Upper lobe of left lung (tissue), 6 donors: ENCODE measurements at regions not wholly inside any gene's neighbourhood (a gene's known extent, or its start where the extent isn't known, plus 50 kb on each side); places are given as distances from the start of the nearest gene placed in this dataset.
"Not testable (repeated sequence)": the region's sequence is repeated elsewhere in the genome, so short reads cannot be mapped to it uniquely, and the experiment has no call there.

Experiments
- ATAC-seq, 2 donors: fragments of 200-7000 bp; cut with Tn5 transposase; one replicate each; pipeline ENCODE4 v1.9.1; 2022; ENCODE audit warnings: mild to moderate bottlenecking in 2 of 2, moderate library complexity in 2 of 2; ENCODE audit not compliant: low FRiP score in 2 of 2
- DNase-seq, 2 donors: peaks; one replicate each; pipeline ENCODE4 v3.0.0-alpha.2; 2019 to 2020
- H3K27ac ChIP-seq, 4 donors: fragments of 200-600 bp; sonication (generic); one replicate each; pipeline ENCODE4 v1.5.1; 2016 to 2019
- H3K27me3 ChIP-seq, 4 donors: fragments of 200-600 bp; sonication (generic); one replicate each; pipeline ENCODE4 v1.5.1; 2017 to 2019
- H3K36me3 ChIP-seq, 4 donors: fragments of 200-600 bp; sonication (generic); one replicate each; pipeline ENCODE4 v1.5.1; 2016 to 2019
- H3K4me1 ChIP-seq, 4 donors: fragments of 200-600 bp; sonication (generic); one replicate each; pipeline ENCODE4 v1.5.1; 2018 to 2019
- H3K4me3 ChIP-seq, 4 donors: fragments of 200-600 bp; sonication (generic); one replicate each; pipeline ENCODE4 v1.5.1; 2017 to 2019; ENCODE audit warnings: mild to moderate bottlenecking in 2 of 4, moderate library complexity in 1 of 4
- H3K9me3 ChIP-seq, 4 donors: fragments of 200-600 bp; sonication (generic); one replicate each; pipeline ENCODE4 v1.5.1; 2018 to 2019
- CTCF ChIP-seq, 6 experiments: fragments of 450-650 bp in 4 of 6; fragments of 200-600 bp in 2 of 6; sonication (generic) in 2 of 6; IDR thresholded peaks; one replicate each; pipeline ENCODE4 v1.5.1; 2016 to 2019; ENCODE audit warnings: antibody characterized with exemption in 6 of 6
- EP300 ChIP-seq, 4 donors: sonication (generic); formaldehyde crosslinking; IDR thresholded peaks; one replicate each; pipeline ENCODE4 v1.5.1; 2017; ENCODE audit warnings: antibody characterized with exemption in 4 of 4, control low read depth in 2 of 4
- POLR2A ChIP-seq, 4 donors: fragments of 450-650 bp; IDR thresholded peaks; one replicate each; pipeline ENCODE4 v1.5.1; 2016 to 2017; ENCODE audit warnings: antibody characterized with exemption in 4 of 4, mild to moderate bottlenecking in 2 of 4
- POLR2AphosphoS5 ChIP-seq, 2 donors: sonication (generic); formaldehyde crosslinking; IDR thresholded peaks; one replicate each; pipeline ENCODE4 v1.5.1; 2017; ENCODE audit warnings: antibody characterized with exemption in 2 of 2
- WGBS, 2 donors: methylation state at CpG; one replicate each; pipeline ENCODE4 v1.1.5; 2017 to 2018; 5-methylcytosine and 5-hydroxymethylcytosine counted together
- donor health status: DM: no; HTN: no; CAD: no; lungs with moderate emphysema.
- donor health status: DM: no; HTN: yes; CAD: no; lungs with severe emphysema.

GRCh38 chr3:30320392-30320791, 286.0 kb upstream of the TGFBR2 start:
- DNase-seq (no peak), ATAC-seq (no peak)
- no peak for TF ChIP-seq EP300 (IDR thresholded peaks at IDR 0.05)
- TF ChIP-seq CTCF (IDR thresholded peaks at IDR 0.05): no peak
- TF ChIP-seq POLR2A (IDR thresholded peaks at IDR 0.05): no peak
- TF ChIP-seq POLR2AphosphoS5 (IDR thresholded peaks at IDR 0.05): no peak
- Histone ChIP-seq H3K4me1 (peaks cover 0 to 7% (median 0%) of the 10 kb centered on the region in 4 donors), H3K27me3 (no peaks in the 10 kb centered on the region), H3K4me3 (no peak overlapping the region), H3K27ac (no peak overlapping the region), H3K9me3 (no peaks in the 10 kb centered on the region), H3K36me3 (no peaks in the 10 kb centered on the region)
- 68 to 77% methylated on average over 1 of the region's 1 CpG for WGBS, 2 donors

- no peak for ATAC-seq
- H3K9me3 ChIP-seq: no peaks in the 10 kb centered on the region
- no peak overlapping the region for H3K27ac ChIP-seq
- H3K36me3 ChIP-seq: no peaks in the 10 kb centered on the region
- peaks cover 0 to 7% (median 0%) of the 10 kb centered on the region in 4 donors for H3K4me1 ChIP-seq
- no peak overlapping the region for H3K4me3 ChIP-seq
- 96 to 100% methylated on average over 2 of the region's 2 CpGs for WGBS, 2 donors
- no peaks in the 10 kb centered on the region for H3K27me3 ChIP-seq
- TF ChIP-seq POLR2AphosphoS5 (IDR thresholded peaks at IDR 0.05): no peak
- no peak for TF ChIP-seq CTCF (IDR thresholded peaks at IDR 0.05)
- no peak for TF ChIP-seq EP300 (IDR thresholded peaks at IDR 0.05)
- TF ChIP-seq POLR2A (IDR thresholded peaks at IDR 0.05): no peak
- no peak for DNase-seq
Measured at GRCh38 chr3:30321065-30321464, 285.3 kb upstream of the TGFBR2 start.

- H3K4me3 ChIP-seq, H3K9me3 ChIP-seq, H3K27ac ChIP-seq, ATAC-seq, H3K4me1 ChIP-seq, H3K36me3 ChIP-seq, H3K27me3 ChIP-seq, DNase-seq: not testable (repeated sequence)
- 96 to 100% methylated on average over 1 of the region's 1 CpG for WGBS, 2 donors
Measured at GRCh38 chr3:30323649-30324048, 282.8 kb upstream of the TGFBR2 start.

- no peak for DNase-seq
- Histone ChIP-seq H3K36me3 (no peaks in the 10 kb centered on the region), H3K9me3 (no peaks in the 10 kb centered on the region), H3K4me1 (peaks cover 0 to 4% (median 0%) of the 10 kb centered on the region in 4 donors), H3K27ac (no peak overlapping the region), H3K4me3 (no peak overlapping the region), H3K27me3 (no peaks in the 10 kb centered on the region)
- no peak for ATAC-seq
- WGBS, 2 donors: 75 to 93% methylated on average over 1 of the region's 1 CpG
- TF ChIP-seq CTCF (IDR thresholded peaks at IDR 0.05): no peak
- no peak for TF ChIP-seq POLR2A (IDR thresholded peaks at IDR 0.05)
- TF ChIP-seq POLR2AphosphoS5 (IDR thresholded peaks at IDR 0.05): no peak
- TF ChIP-seq EP300 (IDR thresholded peaks at IDR 0.05): no peak
Measured at GRCh38 chr3:30324587-30324986, 281.8 kb upstream of the TGFBR2 start.

- ATAC-seq, H3K9me3 ChIP-seq: not testable (repeated sequence)
Measured at GRCh38 chr3:30327976-30328375, 278.4 kb upstream of the TGFBR2 start.

DNA sequence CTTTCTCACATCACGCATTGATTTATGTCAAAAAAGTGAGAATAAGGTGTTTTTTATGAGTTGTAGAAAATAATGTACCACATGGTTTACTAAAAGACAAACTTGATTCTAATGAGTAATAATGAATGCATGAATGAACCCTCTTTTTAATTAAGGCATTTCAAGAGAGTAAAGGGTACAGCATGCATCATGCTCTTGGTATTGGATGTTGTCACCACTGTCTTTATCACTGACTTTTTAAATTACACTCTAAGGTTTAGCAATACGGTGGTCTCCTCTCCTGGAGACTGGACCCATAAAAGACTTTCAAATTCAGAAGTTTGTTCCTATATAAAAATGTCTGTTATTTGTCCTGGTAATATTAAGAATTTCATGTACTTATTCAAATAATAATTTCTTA, 277.5 kb upstream of the TGFBR2 start:
- H3K4me3 ChIP-seq, ATAC-seq: not testable (repeated sequence)
- WGBS, 2 donors: 98 to 100% methylated on average over 2 of the region's 2 CpGs

More at GRCh38 chr3:30327976-30328375, 278.4 kb upstream of the TGFBR2 start:
- WGBS, 2 donors: 46 to 58% methylated on average over 1 of the region's 1 CpG
- H3K4me3 ChIP-seq, H3K4me1 ChIP-seq, H3K27me3 ChIP-seq, H3K36me3 ChIP-seq, DNase-seq, H3K27ac ChIP-seq: not testable (repeated sequence)

More for the DNA sequence above, 277.5 kb upstream of the TGFBR2 start:
- not testable (repeated sequence) for H3K36me3 ChIP-seq, H3K27ac ChIP-seq, DNase-seq, H3K27me3 ChIP-seq, H3K9me3 ChIP-seq
- peaks cover 0 to 12% (median 8%) of the 10 kb centered on the region in 4 donors for H3K4me1 ChIP-seq
